Glomerular visceral epithelial cell (primary cell): ENCODE measurements at regions not wholly inside any gene's neighbourhood (a gene's known extent, or its start where the extent isn't known, plus 50 kb on each side); places are given as distances from the start of the nearest gene placed in this dataset.

Experiments
- DNase-seq: peaks from one replicate; pipeline ENCODE4 v3.0.0-alpha.2; 2016; ENCODE audit errors: extremely low spot score

- DNase-seq = no peak
Measured at GRCh38 chr10:70939441-70940003, 51.2 kb upstream of the PCBD1 start.

GRCh38 chr10:70940834-70941568 lies 52.6 kb upstream of the PCBD1 start:
- DNase-seq = peak; percentile 35

GRCh38 chr10:70942125-70942524 lies 53.8 kb upstream of the PCBD1 start:
- DNase-seq = no peak

DNA sequence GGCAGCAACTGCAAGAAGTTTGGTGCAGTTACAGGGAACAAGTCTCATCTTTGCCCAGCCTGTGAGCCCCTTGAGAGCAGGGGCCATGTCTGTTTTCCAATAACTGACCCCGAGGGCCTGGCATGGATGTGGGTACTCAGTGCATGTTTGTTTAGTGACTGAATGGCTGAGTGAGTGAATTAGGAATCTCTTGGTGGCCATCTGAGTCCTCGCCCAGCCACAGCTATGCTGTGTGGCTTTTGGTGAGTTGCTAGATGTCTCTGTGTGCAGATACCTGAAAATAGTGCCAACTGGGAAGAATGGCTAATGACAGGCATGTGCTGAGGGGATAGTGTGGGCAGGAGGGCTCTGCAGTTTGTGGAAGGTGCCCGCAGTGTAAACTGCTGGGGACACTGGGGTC lies 54.4 kb upstream of the PCBD1 start:
- DNase-seq = no peak

GRCh38 chr10:70943249-70943648 lies 54.9 kb upstream of the PCBD1 start:
- DNase-seq = no peak

DNA sequence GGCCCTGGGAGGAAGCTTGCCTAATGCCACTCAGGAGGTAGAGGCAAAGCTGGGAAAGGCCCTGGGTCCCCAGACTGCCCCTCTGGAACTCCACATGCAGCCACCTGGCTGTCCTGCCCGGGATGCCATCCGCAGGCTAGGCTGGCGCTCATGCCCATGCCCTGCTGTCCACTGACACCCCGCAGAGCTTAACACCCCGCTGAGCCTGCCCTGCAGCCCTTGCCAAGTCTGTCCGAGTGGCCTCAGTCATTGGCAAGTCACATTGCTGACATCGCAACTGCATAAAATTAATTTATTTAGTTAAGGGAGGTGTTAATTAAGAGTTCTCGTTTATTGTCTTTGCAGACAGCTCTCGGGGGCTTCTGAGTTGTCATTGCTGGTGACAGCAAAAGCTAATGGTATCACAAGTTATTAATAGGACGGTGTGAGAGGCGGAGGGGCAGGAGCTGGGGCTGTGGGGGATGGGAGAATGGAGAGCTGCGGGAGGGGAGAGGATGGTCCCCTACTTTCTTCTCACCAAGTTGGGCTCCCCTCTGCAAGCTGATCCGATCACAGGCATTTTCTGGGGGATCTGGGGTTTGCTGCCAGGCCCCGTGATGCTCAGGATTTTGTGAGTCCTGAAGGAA lies 55.6 kb upstream of the PCBD1 start:
- DNase-seq = no peak

DNA sequence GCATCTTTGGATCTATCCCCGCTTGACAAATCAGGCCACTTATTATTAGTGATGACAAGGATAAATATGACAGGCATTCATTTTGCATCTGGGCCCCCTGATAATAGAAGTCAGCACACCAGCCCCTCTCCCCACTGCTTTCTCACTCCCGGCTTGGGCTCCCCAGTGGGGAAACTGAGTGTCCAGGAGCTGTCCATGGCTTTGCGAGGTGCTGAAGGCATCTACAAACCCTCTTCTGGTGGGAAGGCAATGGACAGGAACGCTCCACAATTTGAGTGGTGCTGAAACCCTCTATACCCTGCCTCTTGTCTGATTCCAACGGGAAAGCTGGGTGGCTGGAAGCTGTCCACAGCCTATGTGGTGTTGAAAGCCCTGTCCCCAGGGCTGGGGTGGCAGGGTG lies 61.7 kb upstream of the PCBD1 start:
- no peak for DNase-seq

GRCh38 chr10:70950801-70951200 lies 62.4 kb upstream of the PCBD1 start:
- DNase-seq = no peak

- no peak for DNase-seq
Measured at GRCh38 chr10:70952401-70952800, 64.0 kb upstream of the PCBD1 start.

GRCh38 chr10:70952921-70953320 lies 64.6 kb upstream of the PCBD1 start:
- DNase-seq = no peak

DNA sequence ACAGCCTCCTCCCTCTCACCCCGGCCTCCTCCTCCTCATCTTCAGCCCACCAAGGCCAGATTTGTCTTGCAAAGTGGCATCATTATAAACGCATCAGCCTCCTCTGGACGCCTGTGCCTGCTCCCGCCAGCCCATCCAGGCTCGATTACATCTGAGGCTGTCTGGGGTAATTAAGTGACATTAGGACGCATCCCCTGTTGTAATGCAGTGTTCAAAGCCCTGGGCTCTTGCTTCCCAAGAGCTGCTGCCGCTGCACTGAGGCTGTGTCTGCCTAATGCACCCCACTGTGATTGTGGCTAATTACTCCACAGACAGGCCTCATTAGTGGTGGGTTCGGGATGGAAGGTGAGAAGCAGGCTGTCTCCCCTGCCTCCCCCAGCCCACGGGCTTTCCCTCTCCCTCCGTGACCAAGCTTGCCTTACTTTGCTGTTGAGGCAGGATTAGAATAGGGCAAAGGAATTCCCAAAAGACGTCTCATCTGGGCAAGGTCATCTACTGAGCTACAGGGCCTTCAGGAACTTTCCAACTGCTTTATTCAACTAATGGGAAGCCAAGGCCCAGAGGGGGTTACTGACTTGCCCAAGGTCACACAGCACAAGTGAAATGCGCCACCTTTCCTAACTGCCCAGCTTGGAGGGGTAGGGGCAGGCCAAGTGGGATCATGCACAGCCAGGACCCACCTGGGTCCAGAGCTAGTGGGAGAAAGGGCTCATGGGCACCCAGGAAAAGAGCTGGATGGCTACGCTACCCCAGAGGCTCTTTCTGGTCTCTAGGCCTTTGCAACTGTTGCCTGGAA lies 66.2 kb upstream of the PCBD1 start:
- no peak for DNase-seq

DNA sequence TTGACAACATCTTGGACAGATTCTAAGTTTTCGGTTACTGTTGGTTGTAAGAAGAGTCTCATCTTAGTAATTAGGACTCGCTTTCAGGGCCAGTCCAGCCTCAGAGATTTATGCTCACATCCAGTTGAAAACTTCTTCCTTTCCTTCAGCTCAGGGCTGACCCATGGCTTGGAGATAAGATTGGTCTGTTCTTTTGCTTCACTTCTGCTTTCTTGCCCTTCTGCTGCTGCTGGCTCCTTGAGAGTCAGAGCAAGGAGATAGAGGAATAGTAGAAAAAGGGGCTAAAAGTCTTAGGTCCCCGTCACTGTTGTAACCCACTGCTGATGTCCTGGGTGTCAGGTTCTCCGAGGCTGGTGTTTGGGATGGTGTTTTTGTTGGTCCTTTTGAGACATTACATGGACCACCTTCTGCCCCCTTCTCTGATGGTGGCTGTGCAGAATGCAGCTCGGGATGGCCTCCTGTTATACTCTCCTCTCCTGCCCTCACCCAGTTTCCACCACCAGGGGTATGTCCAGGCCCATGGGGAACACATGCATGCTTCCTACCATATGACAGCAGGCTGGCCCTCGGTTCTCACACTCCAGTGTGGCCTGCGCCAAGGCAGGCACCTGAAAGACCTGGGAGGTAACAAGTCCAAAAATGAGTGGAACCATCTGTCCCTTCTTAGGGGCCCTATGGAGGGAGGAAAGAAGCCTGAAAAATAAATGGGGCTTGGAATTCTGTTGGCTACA lies 67.8 kb upstream of the PCBD1 start:
- no peak for DNase-seq

GRCh38 chr10:70958396-70958795 lies 70.0 kb upstream of the PCBD1 start:
- peak; percentile 69 for DNase-seq

- no peak for DNase-seq
Measured at GRCh38 chr10:70960316-70960715, 72.0 kb upstream of the PCBD1 start.

DNA sequence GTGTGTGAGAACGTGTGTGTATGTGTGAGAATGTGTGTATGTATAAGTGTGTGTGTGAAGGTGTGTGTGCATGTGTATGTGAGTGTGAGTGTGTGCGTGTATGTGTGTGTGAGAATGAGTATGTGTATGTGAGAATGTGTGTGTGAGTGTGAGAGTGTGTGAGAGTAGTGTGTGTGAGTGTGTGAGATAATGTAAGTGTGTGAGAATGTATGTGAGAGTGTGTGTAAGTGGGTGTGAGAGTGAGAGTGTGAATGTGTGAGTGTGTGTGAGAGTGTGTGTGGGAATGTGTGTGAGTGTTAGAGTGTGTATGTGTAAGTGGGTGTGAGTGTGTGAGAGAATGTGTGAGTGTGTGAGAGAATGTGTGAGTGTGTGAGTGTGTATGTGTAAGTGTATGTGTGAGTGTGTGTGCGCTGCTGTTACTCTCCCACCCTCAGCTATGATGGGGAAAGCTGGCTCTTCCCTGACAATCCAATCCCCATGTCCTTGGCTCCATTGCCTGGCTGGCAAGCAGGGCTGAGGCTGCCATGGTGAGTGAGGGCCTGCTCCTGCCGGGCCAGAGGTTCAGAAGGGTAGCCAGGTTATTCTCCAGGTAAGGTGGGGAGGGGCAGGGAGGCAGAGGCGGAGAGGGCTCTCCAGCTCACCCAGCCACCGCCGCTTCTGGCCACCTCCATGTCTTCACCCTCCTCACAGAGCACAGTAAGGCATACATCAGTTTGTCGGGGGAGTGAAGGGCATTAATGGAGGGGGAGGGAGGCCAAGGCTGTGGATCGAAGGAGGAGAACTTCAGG lies 72.6 kb upstream of the PCBD1 start:
- no peak for DNase-seq

DNA sequence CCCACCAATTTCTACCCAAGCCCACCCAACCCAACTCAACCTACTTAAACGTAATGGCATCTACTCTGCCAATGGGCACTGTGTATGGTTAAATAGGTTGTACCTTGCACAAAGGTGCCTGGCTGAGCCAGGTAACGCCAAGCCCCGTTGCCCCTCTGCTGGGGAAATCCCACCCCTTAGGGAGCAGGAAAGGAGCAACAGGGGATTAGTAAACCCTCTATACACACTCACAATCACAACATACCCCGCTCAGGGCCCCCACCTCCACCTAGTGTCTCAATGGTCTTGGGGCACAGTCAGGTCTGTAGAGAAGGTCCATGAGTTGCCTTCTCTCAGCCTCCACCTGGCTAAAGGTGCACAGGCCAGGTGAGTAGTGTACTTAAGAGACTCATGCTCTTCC lies 74.3 kb upstream of the PCBD1 start:
- DNase-seq = no peak

GRCh38 chr10:70963271-70963670 lies 74.9 kb upstream of the PCBD1 start:
- DNase-seq = no peak

GRCh38 chr10:70964245-70964644 lies 75.9 kb upstream of the PCBD1 start:
- DNase-seq = no peak

DNA sequence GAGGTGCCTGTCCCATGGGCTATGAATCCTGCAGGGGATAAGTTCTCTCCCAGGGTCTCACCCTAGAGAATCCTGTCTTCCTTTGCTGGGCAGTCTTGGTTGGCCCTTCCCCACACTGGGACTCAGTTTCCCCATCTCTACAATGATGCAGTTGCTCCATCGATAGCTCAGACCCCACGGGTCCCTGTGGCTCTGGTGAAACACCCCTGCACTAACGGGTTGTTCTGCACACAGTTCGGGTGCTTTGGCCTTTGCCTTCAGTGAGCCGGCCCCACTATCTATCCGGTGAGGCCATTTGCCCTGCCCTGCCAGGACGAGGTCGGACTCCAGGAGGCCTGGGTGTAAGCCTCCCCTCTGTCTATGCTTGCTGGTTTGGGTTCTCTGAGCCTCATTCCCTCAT lies 76.5 kb upstream of the PCBD1 start:
- DNase-seq = no peak

DNA sequence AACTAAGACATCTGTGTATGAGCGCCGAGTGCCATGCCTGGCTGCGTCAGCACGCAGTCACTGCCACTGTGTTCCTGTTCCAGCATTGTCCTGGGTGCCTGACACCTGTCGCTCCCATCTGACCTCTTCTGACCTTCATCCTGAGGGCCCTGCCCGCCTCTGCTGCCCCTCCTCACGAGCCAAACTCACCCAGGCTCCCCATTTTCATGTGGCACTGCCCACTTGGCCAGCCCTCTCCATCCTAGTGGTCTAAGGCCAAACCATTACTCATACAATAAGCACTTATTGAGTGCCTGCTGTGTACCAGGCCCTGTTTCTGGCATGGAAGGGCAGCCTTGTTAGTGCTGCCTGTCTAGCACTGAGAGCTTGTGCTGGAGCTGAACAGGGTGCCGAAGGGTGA lies 77.2 kb upstream of the PCBD1 start:
- DNase-seq = no peak
